ENCODE measurements at regions not wholly inside any gene's neighbourhood (a gene's known extent, or its start where the extent isn't known, plus 50 kb on each side); places are given as distances from the start of the nearest gene placed in this dataset.

DNA sequence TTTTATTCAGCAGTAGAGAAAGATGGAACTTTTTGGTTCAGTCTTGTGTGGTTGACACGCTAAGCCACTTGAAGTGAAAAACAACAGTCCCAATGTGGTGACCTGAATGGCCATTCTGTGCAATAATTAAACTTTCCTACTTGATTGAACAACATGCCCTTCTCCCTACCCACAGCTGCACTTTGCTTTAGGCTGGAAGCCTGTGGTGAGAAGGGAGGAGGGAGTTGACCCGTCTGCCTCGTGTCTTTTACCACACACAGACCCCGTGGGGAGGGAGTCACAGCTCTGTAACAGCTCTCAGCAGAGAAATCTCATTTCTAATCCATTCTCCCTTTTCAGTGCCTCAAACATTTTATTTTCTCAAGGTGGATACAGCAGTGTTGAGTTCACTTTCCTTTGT lies 138.2 kb upstream of the PKDCC start:
- DNase-seq (ENCODE audit: extremely low read depth, low read depth) = no peak
- TF ChIP-seq, protein P1, sequence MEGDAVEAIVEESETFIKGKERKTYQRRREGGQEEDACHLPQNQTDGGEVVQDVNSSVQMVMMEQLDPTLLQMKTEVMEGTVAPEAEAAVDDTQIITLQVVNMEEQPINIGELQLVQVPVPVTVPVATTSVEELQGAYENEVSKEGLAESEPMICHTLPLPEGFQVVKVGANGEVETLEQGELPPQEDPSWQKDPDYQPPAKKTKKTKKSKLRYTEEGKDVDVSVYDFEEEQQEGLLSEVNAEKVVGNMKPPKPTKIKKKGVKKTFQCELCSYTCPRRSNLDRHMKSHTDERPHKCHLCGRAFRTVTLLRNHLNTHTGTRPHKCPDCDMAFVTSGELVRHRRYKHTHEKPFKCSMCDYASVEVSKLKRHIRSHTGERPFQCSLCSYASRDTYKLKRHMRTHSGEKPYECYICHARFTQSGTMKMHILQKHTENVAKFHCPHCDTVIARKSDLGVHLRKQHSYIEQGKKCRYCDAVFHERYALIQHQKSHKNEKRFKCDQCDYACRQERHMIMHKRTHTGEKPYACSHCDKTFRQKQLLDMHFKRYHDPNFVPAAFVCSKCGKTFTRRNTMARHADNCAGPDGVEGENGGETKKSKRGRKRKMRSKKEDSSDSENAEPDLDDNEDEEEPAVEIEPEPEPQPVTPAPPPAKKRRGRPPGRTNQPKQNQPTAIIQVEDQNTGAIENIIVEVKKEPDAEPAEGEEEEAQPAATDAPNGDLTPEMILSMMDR (IDR thresholded peaks at IDR 0.05; ENCODE audit: low read depth, low read length) = no peak

DNA sequence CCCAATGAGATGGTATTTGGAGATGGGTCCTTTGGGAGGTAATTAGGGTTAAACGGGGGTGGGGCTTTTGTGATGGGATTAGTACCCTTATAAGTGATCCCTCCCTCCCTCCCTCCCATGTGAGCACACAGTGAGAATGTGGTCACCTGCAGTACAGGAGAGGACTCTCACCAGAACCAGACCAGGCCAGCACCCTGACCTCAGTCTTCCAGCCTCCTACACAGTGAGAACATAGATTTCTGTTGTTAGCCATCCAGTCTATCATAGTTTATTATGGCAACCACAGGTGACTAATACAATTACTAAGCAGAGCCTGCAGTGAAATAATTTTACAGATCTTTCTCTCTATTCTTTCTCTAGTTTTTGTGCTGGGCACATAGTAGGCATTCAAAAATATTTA lies 137.7 kb upstream of the PKDCC start:
- TF ChIP-seq, protein P1 (IDR thresholded peaks at IDR 0.05; ENCODE audit: low read depth, low read length) = no peak
- DNase-seq (ENCODE audit: extremely low read depth, low read depth) = no peak

DNA sequence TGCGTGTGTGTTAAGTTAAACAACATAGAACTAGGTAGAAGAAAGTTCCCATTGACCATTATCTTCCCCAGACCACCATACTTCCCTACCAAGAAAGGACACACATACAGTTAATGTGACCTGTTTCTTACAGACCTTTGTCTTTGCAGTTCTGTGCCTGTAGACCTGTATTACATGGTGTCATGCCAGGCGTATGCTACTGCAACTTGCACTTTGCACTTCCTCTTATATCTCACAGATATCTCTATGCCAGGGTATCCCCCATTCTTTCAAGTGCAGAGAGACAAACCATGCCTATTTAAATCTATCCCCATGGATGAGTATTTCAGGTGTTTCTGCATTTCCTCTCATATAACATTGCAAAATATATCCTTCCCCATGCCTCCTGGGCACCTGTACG lies 136.8 kb upstream of the PKDCC start:
- TF ChIP-seq, protein P1 (IDR thresholded peaks at IDR 0.05; ENCODE audit: low read depth, low read length) = no peak
- DNase-seq (ENCODE audit: extremely low read depth, low read depth) = no peak

DNA sequence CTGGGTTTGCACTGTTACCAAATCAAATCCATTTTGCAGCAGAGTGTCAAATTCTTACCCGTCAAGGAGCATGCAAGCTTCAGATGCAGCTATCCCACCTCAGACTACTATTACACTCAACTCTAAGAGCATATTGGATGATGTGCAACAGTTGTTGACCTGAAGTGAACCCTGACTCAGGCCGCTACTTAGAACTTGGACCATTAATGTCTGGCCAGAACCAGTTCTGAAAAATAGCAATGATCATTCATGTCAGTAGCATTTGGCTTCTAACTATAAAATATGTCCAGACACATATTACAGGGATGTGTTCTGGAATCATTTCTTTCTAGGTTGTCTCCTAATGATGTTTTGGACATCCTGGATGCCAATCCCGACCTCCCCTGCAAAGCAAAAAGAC lies 135.5 kb upstream of the PKDCC start:
- DNase-seq (ENCODE audit: extremely low read depth, low read depth) = no peak
- TF ChIP-seq, protein P1 (IDR thresholded peaks at IDR 0.05; ENCODE audit: low read depth, low read length) = no peak

DNA sequence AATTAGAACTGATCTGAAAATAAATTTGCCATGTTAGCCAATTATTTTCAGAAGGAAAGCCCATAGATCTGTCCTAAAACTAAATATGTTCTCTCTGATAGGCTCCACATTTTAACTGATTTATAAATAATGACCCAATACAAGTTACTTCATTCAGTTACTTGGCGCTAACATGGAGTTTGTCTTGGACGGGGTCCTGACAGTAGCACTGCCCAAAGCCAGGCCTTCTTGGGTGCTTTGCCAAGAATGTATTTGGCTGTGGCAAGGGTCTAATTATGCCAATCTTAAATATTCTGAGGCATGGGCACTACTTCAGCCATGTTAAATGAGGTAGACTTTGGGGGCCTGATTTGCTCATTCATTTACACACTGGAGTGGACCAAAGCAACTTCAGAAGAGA lies 135.0 kb upstream of the PKDCC start:
- no peak for DNase-seq (ENCODE audit: extremely low read depth, low read depth)
- TF ChIP-seq, protein P1 (IDR thresholded peaks at IDR 0.05; ENCODE audit: low read depth, low read length) = no peak

DNA sequence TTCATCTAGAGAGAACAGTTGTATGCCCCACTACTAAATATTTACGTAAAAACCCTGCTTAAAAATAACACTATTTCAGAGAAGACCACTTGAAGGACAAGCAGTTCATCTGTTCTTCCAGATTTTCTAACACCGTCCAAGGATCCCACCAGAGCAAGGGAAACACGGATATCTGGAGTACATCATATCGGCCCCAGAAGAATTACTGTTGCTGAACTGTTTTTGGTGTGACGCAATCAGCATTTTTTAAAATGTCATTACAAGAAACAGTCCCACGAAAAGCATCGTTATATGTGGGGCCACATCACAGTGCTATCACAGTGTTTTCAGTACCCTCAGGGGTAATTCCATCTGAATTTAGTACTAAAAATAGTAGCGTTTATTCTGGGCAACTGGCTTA lies 134.5 kb upstream of the PKDCC start:
- TF ChIP-seq, protein P1 (IDR thresholded peaks at IDR 0.05; ENCODE audit: low read depth, low read length) = no peak
- no peak for DNase-seq (ENCODE audit: extremely low read depth, low read depth)

DNA sequence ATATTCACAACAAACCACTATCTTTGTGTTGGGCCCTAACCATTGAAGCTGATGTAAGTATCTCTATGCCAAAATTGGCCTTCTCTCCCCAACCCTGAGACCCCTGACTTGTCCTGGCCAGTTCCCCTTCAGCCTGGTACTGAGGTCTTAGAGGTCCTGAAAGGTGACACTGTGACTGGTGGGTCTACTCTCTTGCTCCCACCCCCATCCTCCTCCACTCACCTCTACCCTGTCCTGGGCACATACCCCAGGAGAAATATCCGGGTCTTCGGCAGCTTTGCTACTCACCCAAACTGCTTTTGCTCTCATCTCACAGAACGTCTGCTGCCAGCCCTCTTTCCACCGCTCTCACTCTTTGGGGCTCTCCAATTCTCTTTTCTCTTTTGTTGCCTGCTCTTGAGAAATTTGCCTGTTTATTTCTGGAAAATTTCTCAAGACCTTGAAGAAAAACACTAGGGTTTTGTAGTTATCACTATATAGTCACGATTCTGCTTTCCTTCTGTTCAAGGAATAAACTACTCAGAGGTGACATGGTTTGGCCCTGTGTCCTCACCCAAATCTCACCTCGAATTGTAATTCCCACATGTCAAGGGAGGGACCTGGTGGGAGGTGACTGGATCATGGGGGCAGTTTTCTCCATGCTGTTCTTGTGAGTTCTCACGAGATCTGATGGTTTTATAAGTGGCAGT lies 133.8 kb upstream of the PKDCC start:
- TF ChIP-seq, protein P1 (IDR thresholded peaks at IDR 0.05; ENCODE audit: low read depth, low read length) = no peak
- DNase-seq (ENCODE audit: extremely low read depth, low read depth) = no peak

Data from AG09319 (cell line).